ENCODE measurements at regions not wholly inside any gene's neighbourhood (a gene's known extent, or its start where the extent isn't known, plus 50 kb on each side); places are given as distances from the start of the nearest gene placed in this dataset.

GRCh38 chr6:169023161-169023874 is 230.3 kb downstream of the THBS2 start:
- no peak for TF ChIP-seq POLR2AphosphoS5 (IDR thresholded peaks at IDR 0.05)
- no peak for TF ChIP-seq POLR2A (IDR thresholded peaks at IDR 0.05)
- no peak for TF ChIP-seq CTCF (IDR thresholded peaks at IDR 0.05)
- TF ChIP-seq EP300 (IDR thresholded peaks at IDR 0.05), result no peak

All from gastroesophageal sphincter (tissue), 3 donors.